Spleen (tissue), 11 donors: ENCODE measurements at regions not wholly inside any gene's neighbourhood (a gene's known extent, or its start where the extent isn't known, plus 50 kb on each side); places are given as distances from the start of the nearest gene placed in this dataset.

Source experiments
- DNase-seq: peaks from one replicate; pipeline ENCODE4 v3.0.0-alpha.2; 2020
- H3K27ac ChIP-seq, 8 donors: fragments of 200-600 bp; sonication (generic) in 7 of 8; 1 replicate in 4 of 8; 2 replicates in 4 of 8; pipeline versions ENCODE4 v1.5.0 to v1.8.0; 2016 to 2021; ENCODE audit warnings: inconsistent platforms in 4 of 8, mild to moderate bottlenecking in 4 of 8, moderate library complexity in 1 of 8
- H3K27me3 ChIP-seq, 7 donors: fragments of 200-600 bp; sonication (generic) in 6 of 7; replicated peaks in 1 of 7; 1 replicate in 4 of 7; 2 replicates in 3 of 7; pipeline versions ENCODE4 v1.5.0 to v1.8.0; 2016 to 2021; ENCODE audit warnings: inconsistent platforms in 3 of 7, mild to moderate bottlenecking in 1 of 7
- H3K36me3 ChIP-seq, 6 donors: fragments of 200-600 bp; sonication (generic) in 5 of 6; 1 replicate in 4 of 6; 2 replicates in 2 of 6; pipeline versions ENCODE4 v1.5.0 to v1.8.0; 2016 to 2021; ENCODE audit warnings: inconsistent platforms in 2 of 6
- H3K4me1 ChIP-seq, 6 donors: fragments of 200-600 bp; sonication (generic) in 5 of 6; 1 replicate in 3 of 6; 2 replicates in 3 of 6; pipeline versions ENCODE4 v1.5.0 to v1.8.0; 2016 to 2021; ENCODE audit warnings: inconsistent platforms in 3 of 6
- H3K4me3 ChIP-seq, 8 donors: fragments of 200-600 bp; sonication (generic) in 7 of 8; 1 replicate in 4 of 8; 2 replicates in 4 of 8; pipeline versions ENCODE4 v1.5.0 to v1.8.0; 2016 to 2021; ENCODE audit warnings: inconsistent platforms in 4 of 8, mild to moderate bottlenecking in 4 of 8, moderate library complexity in 2 of 8
- H3K9me3 ChIP-seq, 8 donors: fragments of 200-600 bp; sonication (generic) in 7 of 8; 1 replicate in 4 of 8; 2 replicates in 4 of 8; pipeline versions ENCODE4 v1.5.0 to v1.8.0; 2016 to 2021; ENCODE audit warnings: inconsistent platforms in 4 of 8
- CTCF ChIP-seq, 11 experiments: fragments of 200-600 bp in 7 of 11; fragments of 450-650 bp in 4 of 11; sonication (generic) in 4 of 11; IDR thresholded peaks in 8 of 11; conservative IDR thresholded peaks in 3 of 11; 1 replicate in 7 of 11; 2 replicates in 4 of 11; pipeline versions ENCODE4 v1.4.0 to v1.8.0; 2016 to 2021; ENCODE audit warnings: antibody characterized with exemption in 11 of 11, inconsistent platforms in 4 of 11, mild to moderate bottlenecking in 1 of 11
- POLR2A ChIP-seq, 3 donors: fragments of 450-650 bp; IDR thresholded peaks; one replicate each; pipeline ENCODE4 v1.5.1; 2017; ENCODE audit warnings: antibody characterized with exemption in 3 of 3, mild to moderate bottlenecking in 1 of 3
- POLR2AphosphoS5 ChIP-seq, 3 donors: sonication (generic); formaldehyde crosslinking; IDR thresholded peaks; one replicate each; pipeline ENCODE4 v1.5.1; 2017; ENCODE audit warnings: antibody characterized with exemption in 3 of 3
- WGBS, 5 donors: extraction: QIAGEN DNeasy Blood & Tissue Kit in 3 of 5; methylation state at CpG; one replicate each; pipeline versions ENCODE4 v1.1.5 to v1.1.7; 2013 to 2018; 5-methylcytosine and 5-hydroxymethylcytosine counted together
- intact Hi-C: fragments of 100-400 bp; cut with DNase I; formaldehyde crosslinking; loops from one replicate; pipeline ENCODE4 v1.15.0; 2023; ENCODE audit warnings: low total_unique reads
- donor health status: healthy with polysubstance abuse.
- donor health status: DM: no; HTN: no; CAD: no; lungs with moderate emphysema.
- donor health status: DM: no; HTN: no; CAD: no.
- donor health status: Bipolar disorder and iron deficiency.
- donor health status: healthy.
- donor health status: DM: no; HTN: no; CAD: no.
- donor health status: DM: yes; HTN: yes; CAD: no.

GRCh38 chr5:108634010-108634616 lies 113.6 kb upstream of the FER start:
- Histone ChIP-seq H3K27ac (no peak overlapping the region), H3K4me1 (no peaks in the 10 kb centered on the region), H3K36me3 (no peaks in the 10 kb centered on the region), H3K4me3 (no peak overlapping the region), H3K9me3 (no peaks in the 10 kb centered on the region), H3K27me3 (no peaks in the 10 kb centered on the region)
- TF ChIP-seq CTCF (IDR thresholded peaks at IDR 0.05 in 8 of 11, conservative IDR thresholded peaks at IDR 0.05 in 3 of 11) = no peak
- TF ChIP-seq POLR2AphosphoS5 (IDR thresholded peaks at IDR 0.05) = no peak
- no peak for TF ChIP-seq POLR2A (IDR thresholded peaks at IDR 0.05)
- intact Hi-C loops = no loop called here
- DNase-seq = no peak

GRCh38 chr5:108629779-108630528 lies 117.7 kb upstream of the FER start:
- no peak overlapping the region for H3K27ac ChIP-seq
- intact Hi-C loops = no loop called here
- H3K27me3 ChIP-seq = no peaks in the 10 kb centered on the region
- no peak overlapping the region for H3K4me3 ChIP-seq
- H3K36me3 ChIP-seq = no peaks in the 10 kb centered on the region
- H3K4me1 ChIP-seq = no peaks in the 10 kb centered on the region
- no peak for DNase-seq
- H3K9me3 ChIP-seq = no peaks in the 10 kb centered on the region
- 91 to 99% (median 96%) methylated on average over 2 of the region's 2 CpGs for WGBS, 5 donors
- no peak for TF ChIP-seq POLR2AphosphoS5 (IDR thresholded peaks at IDR 0.05)
- no peak for TF ChIP-seq POLR2A (IDR thresholded peaks at IDR 0.05)
- no peak for TF ChIP-seq CTCF (IDR thresholded peaks at IDR 0.05 in 8 of 11, conservative IDR thresholded peaks at IDR 0.05 in 3 of 11)

- no peaks in the 10 kb centered on the region for H3K36me3 ChIP-seq
- no peak overlapping the region for H3K27ac ChIP-seq
- 91 to 97% (median 92%) methylated on average over 2 of the region's 2 CpGs for WGBS, 5 donors
- no peaks in the 10 kb centered on the region for H3K27me3 ChIP-seq
- no peaks in the 10 kb centered on the region for H3K9me3 ChIP-seq
- TF ChIP-seq POLR2AphosphoS5 (IDR thresholded peaks at IDR 0.05) (no peak), CTCF (IDR thresholded peaks at IDR 0.05 in 8 of 11, conservative IDR thresholded peaks at IDR 0.05 in 3 of 11) (no peak), POLR2A (IDR thresholded peaks at IDR 0.05) (no peak)
- no peaks in the 10 kb centered on the region for H3K4me1 ChIP-seq
- intact Hi-C loops = no loop called here
- no peak for DNase-seq
- no peak overlapping the region for H3K4me3 ChIP-seq
Observed at GRCh38 chr5:108625654-108626053, 122.0 kb upstream of the FER start.

- H3K27ac ChIP-seq = no peak overlapping the region
- intact Hi-C loops = no loop called here
- H3K4me1 ChIP-seq = no peaks in the 10 kb centered on the region
- TF ChIP-seq POLR2AphosphoS5 (IDR thresholded peaks at IDR 0.05) (no peak), POLR2A (IDR thresholded peaks at IDR 0.05) (no peak), CTCF (IDR thresholded peaks at IDR 0.05 in 8 of 11, conservative IDR thresholded peaks at IDR 0.05 in 3 of 11) (no peak)
- H3K9me3 ChIP-seq = no peaks in the 10 kb centered on the region
- no peak overlapping the region for H3K4me3 ChIP-seq
- no peaks in the 10 kb centered on the region for H3K27me3 ChIP-seq
- no peak for DNase-seq
- H3K36me3 ChIP-seq = no peaks in the 10 kb centered on the region
Observed at GRCh38 chr5:108623826-108624225, 123.9 kb upstream of the FER start.
